Progenitor cell of endocrine pancreas (in vitro differentiated cells): ENCODE measurements at regions not wholly inside any gene's neighbourhood (a gene's known extent, or its start where the extent isn't known, plus 50 kb on each side); places are given as distances from the start of the nearest gene placed in this dataset.
A peak's percentile ranks its signal among the peaks of the same experiment; 100 is the strongest.

Experiments
- DNase-seq: peaks from one replicate; pipeline ENCODE4 v3.0.0; 2021; ENCODE audit warnings: low spot score; ENCODE audit not compliant: unreplicated experiment
- H3K27ac Mint-ChIP-seq: 2 replicates; pipeline ENCODE4 v1.8.0; 2021; ENCODE audit warnings: mild to moderate bottlenecking, moderate library complexity, mixed read lengths
- H3K27me3 Mint-ChIP-seq: 2 replicates; pipeline ENCODE4 v1.8.0; 2021; ENCODE audit warnings: mixed read lengths
- H3K36me3 Mint-ChIP-seq: 2 replicates; pipeline ENCODE4 v1.8.0; 2022; ENCODE audit warnings: mixed read lengths; ENCODE audit not compliant: insufficient read depth
- H3K4me1 Mint-ChIP-seq: 2 replicates; pipeline ENCODE4 v1.8.0; 2021; ENCODE audit warnings: low read depth, mixed read lengths
- H3K4me3 Mint-ChIP-seq: 2 replicates; pipeline ENCODE4 v1.8.0; 2021; ENCODE audit warnings: low read depth, mild to moderate bottlenecking, moderate library complexity, mixed read lengths
- H3K9me3 Mint-ChIP-seq: 2 replicates; pipeline ENCODE4 v1.8.0; 2021; ENCODE audit warnings: low read depth, mixed read lengths
- CTCF ChIP-seq: fragments of 200-600 bp; sonication (generic); IDR thresholded peaks from one replicate; pipeline ENCODE4 v1.5.0; 2021; ENCODE audit warnings: antibody characterized with exemption, mild to moderate bottlenecking; ENCODE audit not compliant: unreplicated experiment

DNA sequence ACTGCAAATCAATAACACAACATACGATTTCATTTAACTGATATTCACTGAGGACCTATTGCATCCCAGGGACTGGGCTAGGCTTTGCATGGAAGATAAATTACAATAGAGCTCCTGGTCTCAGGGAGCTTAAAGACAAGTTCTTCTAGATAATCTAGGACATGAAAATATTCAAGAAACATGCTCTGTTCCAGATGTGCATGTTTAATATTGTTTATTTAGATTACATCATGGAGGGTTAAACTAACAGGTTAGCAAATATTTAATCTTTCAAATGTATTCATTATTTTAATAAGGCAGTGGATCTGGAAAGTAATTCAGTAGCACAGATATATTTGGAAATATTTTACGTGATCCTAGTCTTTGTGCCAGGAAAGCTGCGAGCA, 2430.3 kb downstream of the PCDH7 start:
- H3K27me3 Mint-ChIP-seq: no peaks in the 10 kb centered on the region
- no peak overlapping the region for H3K4me3 Mint-ChIP-seq
- no peaks in the 10 kb centered on the region for H3K36me3 Mint-ChIP-seq
- no peak for TF ChIP-seq CTCF
- no peak overlapping the region for H3K27ac Mint-ChIP-seq
- no peak for DNase-seq
- H3K9me3 Mint-ChIP-seq: no peaks in the 10 kb centered on the region
- H3K4me1 Mint-ChIP-seq: no peaks in the 10 kb centered on the region

GRCh38 chr4:33160126-33160525, 2440.0 kb downstream of the PCDH7 start:
- H3K27ac Mint-ChIP-seq: no peak overlapping the region

GRCh38 chr4:33161202-33161601, 2441.0 kb downstream of the PCDH7 start:
- no peak for DNase-seq
- no peaks in the 10 kb centered on the region for H3K27me3 Mint-ChIP-seq
- H3K27ac Mint-ChIP-seq: no peak overlapping the region
- TF ChIP-seq CTCF: no peak
- no peaks in the 10 kb centered on the region for H3K36me3 Mint-ChIP-seq
- H3K4me3 Mint-ChIP-seq: no peak overlapping the region
- H3K9me3 Mint-ChIP-seq: peaks cover 9% of the 10 kb centered on the region
- no peaks in the 10 kb centered on the region for H3K4me1 Mint-ChIP-seq

More at GRCh38 chr4:33160126-33160525, 2440.0 kb downstream of the PCDH7 start:
- Mint-ChIP-seq H3K4me1 (no peaks in the 10 kb centered on the region), H3K4me3 (no peak overlapping the region), H3K36me3 (no peaks in the 10 kb centered on the region), H3K9me3 (peaks cover 11% of the 10 kb centered on the region), H3K27me3 (no peaks in the 10 kb centered on the region)
- peak; percentile 46 for TF ChIP-seq CTCF
- DNase-seq: no peak

GRCh38 chr4:33162122-33162521, 2442.0 kb downstream of the PCDH7 start:
- Mint-ChIP-seq H3K27me3 (no peaks in the 10 kb centered on the region), H3K4me1 (no peaks in the 10 kb centered on the region), H3K4me3 (no peak overlapping the region)

GRCh38 chr4:33171873-33172525, 2451.8 kb downstream of the PCDH7 start:
- DNase-seq: no peak
- no peak overlapping the region for H3K27ac Mint-ChIP-seq
- H3K27me3 Mint-ChIP-seq: no peaks in the 10 kb centered on the region
- H3K36me3 Mint-ChIP-seq: no peaks in the 10 kb centered on the region
- H3K4me3 Mint-ChIP-seq: no peak overlapping the region
- H3K9me3 Mint-ChIP-seq: no peaks in the 10 kb centered on the region
- no peak for TF ChIP-seq CTCF
- no peaks in the 10 kb centered on the region for H3K4me1 Mint-ChIP-seq

More at GRCh38 chr4:33162122-33162521, 2442.0 kb downstream of the PCDH7 start:
- H3K36me3 Mint-ChIP-seq: no peaks in the 10 kb centered on the region
- no peak for TF ChIP-seq CTCF
- peaks cover 2% of the 10 kb centered on the region for H3K9me3 Mint-ChIP-seq
- H3K27ac Mint-ChIP-seq: no peak overlapping the region
- DNase-seq: no peak
